DND-41 (cell line): ENCODE measurements at regions not wholly inside any gene's neighbourhood (a gene's known extent, or its start where the extent isn't known, plus 50 kb on each side); places are given as distances from the start of the nearest gene placed in this dataset.

Experiments
- ATAC-seq: fragments of 200-7000 bp; cut with Tn5 transposase; 3 replicates; pipeline ENCODE4 v1.9.1; 2021; ENCODE audit warnings: low read depth; ENCODE audit not compliant: insufficient read depth
- DNase-seq: peaks from one replicate; pipeline ENCODE4 v3.0.0-alpha.2; 2020
- H2AFZ ChIP-seq: 2 replicates; pipeline ENCODE4 v1.6.0; 2012; ENCODE audit warnings: low read depth, low read length
- H3K27ac ChIP-seq: 2 replicates; pipeline ENCODE4 v1.5.1; 2012; ENCODE audit warnings: low read length, inconsistent platforms
- H3K27me3 ChIP-seq: fragments of 200-600 bp; sonication (generic); 2 replicates; pipeline ENCODE4 v1.6.0; 2012; ENCODE audit warnings: low read length, mild to moderate bottlenecking, inconsistent platforms; ENCODE audit not compliant: insufficient read depth, poor library complexity
- H3K36me3 ChIP-seq: 2 replicates; pipeline ENCODE4 v1.5.1; 2012; ENCODE audit warnings: low read length, inconsistent platforms; ENCODE audit not compliant: insufficient read depth
- H3K4me1 ChIP-seq: 2 replicates; pipeline ENCODE4 v1.5.1; 2012; ENCODE audit warnings: mild to moderate bottlenecking, low read length; ENCODE audit not compliant: insufficient read depth
- H3K4me2 ChIP-seq: 2 replicates; pipeline ENCODE4 v1.6.0; 2012; ENCODE audit warnings: mild to moderate bottlenecking, moderate library complexity, low read length, inconsistent platforms; ENCODE audit not compliant: insufficient read depth
- H3K4me3 ChIP-seq, 2 experiments: fragments of 200-600 bp in 1 of 2; shearing (Covaris generic) in 1 of 2; 2 replicates each; pipeline ENCODE4 v1.5.1; 2012 to 2016; ENCODE audit warnings: inconsistent platforms in 2 of 2, low read length in 2 of 2, mild to moderate bottlenecking in 2 of 2, low read depth in 1 of 2, moderate library complexity in 1 of 2
- H3K79me2 ChIP-seq: 2 replicates; pipeline ENCODE4 v1.6.0; 2012; ENCODE audit warnings: low read length, inconsistent platforms; ENCODE audit not compliant: insufficient read depth
- H3K9ac ChIP-seq: 2 replicates; pipeline ENCODE4 v1.6.0; 2012; ENCODE audit warnings: low read depth, mild to moderate bottlenecking, inconsistent platforms, low read length, moderate library complexity
- H3K9me3 ChIP-seq: 2 replicates; pipeline ENCODE4 v1.5.1; 2012; ENCODE audit warnings: low read length, moderate library complexity, mild to moderate bottlenecking, inconsistent platforms; ENCODE audit not compliant: insufficient read depth, severe bottlenecking
- H4K20me1 ChIP-seq: 2 replicates; pipeline ENCODE4 v1.6.0; 2012; ENCODE audit warnings: low read length; ENCODE audit not compliant: insufficient read depth
- EZH2 ChIP-seq: IDR thresholded peaks from 3 replicates; pipeline ENCODE4 v1.6.1; 2012; ENCODE audit warnings: borderline replicate concordance, low read depth, mild to moderate bottlenecking, moderate library complexity, low read length, inconsistent platforms; ENCODE audit not compliant: severe bottlenecking
- TF ChIP-seq, protein P1 (sequence below): IDR thresholded peaks from 2 replicates; pipeline ENCODE4 v1.5.1; 2012; ENCODE audit warnings: borderline replicate concordance, low read length, moderate library complexity, mild to moderate bottlenecking; ENCODE audit not compliant: poor library complexity, severe bottlenecking; ENCODE audit errors: extremely low read depth

DNA sequence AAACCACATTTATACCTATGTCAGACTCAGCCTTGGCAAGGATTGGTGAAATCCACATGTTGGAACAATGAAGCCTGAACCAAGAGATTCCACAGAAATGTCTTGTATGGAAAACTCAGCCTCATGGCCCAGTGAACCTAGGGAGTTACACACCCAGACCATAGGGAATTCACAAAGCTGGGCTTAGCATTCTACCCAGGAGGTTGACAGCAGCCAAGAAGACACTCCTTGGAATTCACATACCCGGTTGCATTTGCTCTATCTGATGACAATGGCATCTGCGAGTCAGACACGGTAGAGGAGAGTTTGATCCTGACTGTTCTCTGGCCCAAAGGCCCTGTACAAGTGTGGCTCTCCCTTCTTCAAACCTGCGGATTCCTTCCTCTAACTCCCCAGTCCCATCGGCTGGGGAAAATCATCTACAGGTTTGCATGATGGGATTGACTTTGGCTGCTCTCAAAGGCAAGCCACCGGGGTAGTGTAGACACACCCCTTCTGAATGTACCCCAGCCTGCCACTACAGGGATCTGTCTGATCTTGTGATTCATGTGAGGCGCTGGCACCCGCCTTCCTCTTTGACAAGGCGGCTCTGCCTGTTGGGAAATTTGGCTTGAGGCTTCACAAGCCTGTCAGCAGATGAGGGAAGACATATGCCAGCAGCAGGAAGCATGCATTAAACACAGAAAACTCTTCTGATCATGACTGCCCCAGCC lies 297.3 kb upstream of the KAZN start:
- Histone ChIP-seq H3K36me3 (no peaks in the 10 kb centered on the region), H3K27me3 (no peaks in the 10 kb centered on the region), H3K9me3 (no peaks in the 10 kb centered on the region), H3K4me3 (no peak overlapping the region), H3K9ac (no peak overlapping the region), H3K4me1 (no peaks in the 10 kb centered on the region), H3K79me2 (no peaks in the 10 kb centered on the region), H2AFZ (no peak overlapping the region), H3K4me2 (no peak overlapping the region), H4K20me1 (no peaks in the 10 kb centered on the region), H3K27ac (no peak overlapping the region)
- ATAC-seq (no peak), DNase-seq (no peak)
- TF ChIP-seq, protein P1, sequence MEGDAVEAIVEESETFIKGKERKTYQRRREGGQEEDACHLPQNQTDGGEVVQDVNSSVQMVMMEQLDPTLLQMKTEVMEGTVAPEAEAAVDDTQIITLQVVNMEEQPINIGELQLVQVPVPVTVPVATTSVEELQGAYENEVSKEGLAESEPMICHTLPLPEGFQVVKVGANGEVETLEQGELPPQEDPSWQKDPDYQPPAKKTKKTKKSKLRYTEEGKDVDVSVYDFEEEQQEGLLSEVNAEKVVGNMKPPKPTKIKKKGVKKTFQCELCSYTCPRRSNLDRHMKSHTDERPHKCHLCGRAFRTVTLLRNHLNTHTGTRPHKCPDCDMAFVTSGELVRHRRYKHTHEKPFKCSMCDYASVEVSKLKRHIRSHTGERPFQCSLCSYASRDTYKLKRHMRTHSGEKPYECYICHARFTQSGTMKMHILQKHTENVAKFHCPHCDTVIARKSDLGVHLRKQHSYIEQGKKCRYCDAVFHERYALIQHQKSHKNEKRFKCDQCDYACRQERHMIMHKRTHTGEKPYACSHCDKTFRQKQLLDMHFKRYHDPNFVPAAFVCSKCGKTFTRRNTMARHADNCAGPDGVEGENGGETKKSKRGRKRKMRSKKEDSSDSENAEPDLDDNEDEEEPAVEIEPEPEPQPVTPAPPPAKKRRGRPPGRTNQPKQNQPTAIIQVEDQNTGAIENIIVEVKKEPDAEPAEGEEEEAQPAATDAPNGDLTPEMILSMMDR, result no peak
- TF ChIP-seq EZH2, result no peak

DNA sequence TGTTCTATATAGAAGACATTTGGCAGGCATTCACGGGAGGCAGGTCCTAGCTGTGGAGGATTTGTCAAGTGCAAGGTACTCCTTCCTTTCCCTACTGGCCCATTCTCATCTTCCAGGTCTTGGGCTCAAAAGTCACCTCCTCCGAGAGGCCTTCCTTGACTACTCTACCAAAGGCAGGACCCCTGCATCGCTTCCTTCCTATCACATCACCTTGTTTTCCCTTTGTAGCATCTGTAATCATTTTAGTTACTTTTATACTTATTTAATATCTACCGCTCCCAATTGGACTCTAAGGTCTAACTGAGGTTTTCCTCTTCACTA lies 296.8 kb upstream of the KAZN start:
- Histone ChIP-seq H3K27me3 (no peaks in the 10 kb centered on the region), H3K4me2 (no peak overlapping the region), H3K79me2 (no peaks in the 10 kb centered on the region), H3K36me3 (no peaks in the 10 kb centered on the region), H3K9ac (no peak overlapping the region), H2AFZ (no peak overlapping the region), H3K4me3 (no peak overlapping the region), H3K9me3 (no peaks in the 10 kb centered on the region), H3K4me1 (no peaks in the 10 kb centered on the region), H3K27ac (no peak overlapping the region), H4K20me1 (no peaks in the 10 kb centered on the region)
- TF ChIP-seq, protein P1, result no peak
- no peak for TF ChIP-seq EZH2
- ATAC-seq (no peak), DNase-seq (no peak)

DNA sequence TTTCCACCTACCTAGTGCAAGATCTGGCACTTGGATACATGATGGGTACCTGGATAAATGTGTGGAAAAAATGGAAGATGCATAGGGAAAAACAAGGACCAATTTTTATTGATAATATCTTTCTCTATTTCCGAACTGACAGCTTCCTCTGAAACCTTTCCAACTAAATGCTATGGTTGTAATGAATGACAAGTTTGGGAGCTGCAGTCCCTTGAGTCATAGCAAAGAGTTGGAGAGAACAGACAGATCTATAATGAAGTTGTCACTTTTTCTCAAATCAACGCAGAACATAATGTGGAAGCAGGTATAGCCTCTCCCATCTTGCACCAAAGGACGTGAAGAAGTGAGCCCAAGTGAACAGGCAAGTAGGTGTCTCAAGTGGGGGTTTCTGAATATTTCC lies 296.5 kb upstream of the KAZN start:
- TF ChIP-seq, protein P1, result no peak
- no peak for TF ChIP-seq EZH2

GRCh38 chr1:14303011-14303410 lies 295.5 kb upstream of the KAZN start:
- no peak overlapping the region for H2AFZ ChIP-seq
- H4K20me1 ChIP-seq, result no peaks in the 10 kb centered on the region
- no peaks in the 10 kb centered on the region for H3K27me3 ChIP-seq
- no peak for ATAC-seq
- no peak for DNase-seq
- no peaks in the 10 kb centered on the region for H3K4me1 ChIP-seq
- no peak overlapping the region for H3K27ac ChIP-seq
- no peaks in the 10 kb centered on the region for H3K9me3 ChIP-seq
- TF ChIP-seq EZH2, result no peak
- H3K9ac ChIP-seq, result no peak overlapping the region
- H3K4me2 ChIP-seq, result no peak overlapping the region
- no peak overlapping the region for H3K4me3 ChIP-seq
- H3K79me2 ChIP-seq, result no peaks in the 10 kb centered on the region
- no peaks in the 10 kb centered on the region for H3K36me3 ChIP-seq

More for the DNA sequence above, 296.5 kb upstream of the KAZN start:
- Histone ChIP-seq H3K9me3 (no peaks in the 10 kb centered on the region), H3K4me1 (no peaks in the 10 kb centered on the region), H3K27me3 (no peaks in the 10 kb centered on the region), H4K20me1 (no peaks in the 10 kb centered on the region), H3K27ac (no peak overlapping the region), H3K9ac (no peak overlapping the region), H3K79me2 (no peaks in the 10 kb centered on the region), H2AFZ (no peak overlapping the region), H3K4me3 (no peak overlapping the region), H3K36me3 (no peaks in the 10 kb centered on the region), H3K4me2 (no peak overlapping the region)
- ATAC-seq (no peak), DNase-seq (no peak)
